ENCODE measurements at regions not wholly inside any gene's neighbourhood (a gene's known extent, or its start where the extent isn't known, plus 50 kb on each side); places are given as distances from the start of the nearest gene placed in this dataset.

- no peak overlapping the region for H3K27ac Mint-ChIP-seq
- Histone ChIP-seq H3K27me3 (ENCODE audit: control insufficient read depth, insufficient read depth, low read length, poor library complexity, severe bottlenecking) (peaks cover 45% of the 10 kb centered on the region), H3K4me3 (ENCODE audit: low read length) (no peak overlapping the region), H3K36me3 (ENCODE audit: control insufficient read depth, insufficient read depth, low read length) (no peaks in the 10 kb centered on the region), H3K27ac (ENCODE audit: low read depth, low read length) (no peak overlapping the region), H3K9ac (ENCODE audit: extremely low read depth, low read length, poor library complexity, severe bottlenecking) (no peak overlapping the region), H3K9me3 (ENCODE audit: control insufficient read depth, low read length) (no peaks in the 10 kb centered on the region), H3K4me1 (ENCODE audit: control insufficient read depth, insufficient read depth, low read length) (peaks cover 7% of the 10 kb centered on the region)
- no peak overlapping the region for H3K4me3 Mint-ChIP-seq
- H3K36me3 Mint-ChIP-seq (ENCODE audit: low read depth), result no peaks in the 10 kb centered on the region
- no peak for DNase-seq
- TF ChIP-seq CTCF (conservative IDR thresholded peaks at IDR 0.05), result no peak
- peaks cover 6% of the 10 kb centered on the region for H3K4me1 Mint-ChIP-seq
- WGBS, 2 experiments (ENCODE audit: insufficient coverage in 1 of 2, insufficient read length in 1 of 2), result 92 to 96% methylated on average over 7 to 8 of the region's 8 CpGs
- H3K9me3 Mint-ChIP-seq, result peaks cover under 1% of the 10 kb centered on the region
- peaks cover 47% of the 10 kb centered on the region for H3K27me3 Mint-ChIP-seq (ENCODE audit: insufficient read depth)
Observed at GRCh38 chr6:1518855-1519254, 90.9 kb upstream of the FOXC1 start.

- Histone ChIP-seq H3K36me3 (ENCODE audit: control insufficient read depth, insufficient read depth, low read length) (no peaks in the 10 kb centered on the region), H3K9ac (ENCODE audit: extremely low read depth, low read length, poor library complexity, severe bottlenecking) (no peak overlapping the region), H3K27ac (ENCODE audit: low read depth, low read length) (no peak overlapping the region), H3K4me3 (ENCODE audit: low read length) (no peak overlapping the region), H3K4me1 (ENCODE audit: control insufficient read depth, insufficient read depth, low read length) (peaks cover 7% of the 10 kb centered on the region), H3K9me3 (ENCODE audit: control insufficient read depth, low read length) (no peaks in the 10 kb centered on the region), H3K27me3 (ENCODE audit: control insufficient read depth, insufficient read depth, low read length, poor library complexity, severe bottlenecking) (peaks cover 45% of the 10 kb centered on the region)
- H3K4me3 Mint-ChIP-seq, result no peak overlapping the region
- H3K36me3 Mint-ChIP-seq (ENCODE audit: low read depth), result no peaks in the 10 kb centered on the region
- H3K27me3 Mint-ChIP-seq (ENCODE audit: insufficient read depth), result peaks cover 54% of the 10 kb centered on the region
- H3K27ac Mint-ChIP-seq, result no peak overlapping the region
- no peak for DNase-seq
- peaks cover 6% of the 10 kb centered on the region for H3K4me1 Mint-ChIP-seq
- peaks cover 1% of the 10 kb centered on the region for H3K9me3 Mint-ChIP-seq
- 92 to 96% methylated on average over 2 to 3 of the region's 4 CpGs for WGBS, 2 experiments (ENCODE audit: insufficient coverage in 1 of 2, insufficient read length in 1 of 2)
- TF ChIP-seq CTCF (conservative IDR thresholded peaks at IDR 0.05), result no peak
Observed at GRCh38 chr6:1519597-1519996, 90.1 kb upstream of the FOXC1 start.

- no peak overlapping the region for H3K9ac ChIP-seq (ENCODE audit: extremely low read depth, low read length, poor library complexity, severe bottlenecking)
- peaks cover 7% of the 10 kb centered on the region for H3K4me1 ChIP-seq (ENCODE audit: control insufficient read depth, insufficient read depth, low read length)
- TF ChIP-seq CTCF (conservative IDR thresholded peaks at IDR 0.05), result no peak
- Mint-ChIP-seq H3K9me3 (peaks cover 1% of the 10 kb centered on the region), H3K27me3 (ENCODE audit: insufficient read depth) (peaks cover 76% of the 10 kb centered on the region), H3K4me1 (peaks cover 13% of the 10 kb centered on the region), H3K36me3 (ENCODE audit: low read depth) (no peaks in the 10 kb centered on the region), H3K4me3 (no peak overlapping the region), H3K27ac (no peak overlapping the region)
- H3K36me3 ChIP-seq (ENCODE audit: control insufficient read depth, insufficient read depth, low read length), result no peaks in the 10 kb centered on the region
- peaks cover 55% of the 10 kb centered on the region for H3K27me3 ChIP-seq (ENCODE audit: control insufficient read depth, insufficient read depth, low read length, poor library complexity, severe bottlenecking)
- H3K27ac ChIP-seq (ENCODE audit: low read depth, low read length), result no peak overlapping the region
- 76 to 95% methylated on average over 4 to 7 of the region's 7 CpGs for WGBS, 2 experiments (ENCODE audit: insufficient coverage in 1 of 2, insufficient read length in 1 of 2)
- H3K4me3 ChIP-seq (ENCODE audit: low read length), result no peak overlapping the region
- DNase-seq, result no peak
- H3K9me3 ChIP-seq (ENCODE audit: control insufficient read depth, low read length), result no peaks in the 10 kb centered on the region
Observed at GRCh38 chr6:1522779-1523178, 86.9 kb upstream of the FOXC1 start.
